GM19372 (cell line): ENCODE measurements at regions not wholly inside any gene's neighbourhood (a gene's known extent, or its start where the extent isn't known, plus 50 kb on each side); places are given as distances from the start of the nearest gene placed in this dataset.
"Not testable (repeated sequence)": the region's sequence is repeated elsewhere in the genome, so short reads cannot be mapped to it uniquely, and the experiment has no call there.

Experiments used
- ATAC-seq: cut with Tn5 transposase; IDR thresholded peaks from one replicate; pipeline ENCODE4 v1.9.1; 2021; ENCODE audit warnings: mild to moderate bottlenecking, low read depth, moderate library complexity; ENCODE audit not compliant: unreplicated experiment

GRCh38 chr2:72032481-72033041 is 115.1 kb downstream of the CYP26B1 start:
- no peak for ATAC-seq

GRCh38 chr2:72031346-72032110 is 116.1 kb downstream of the CYP26B1 start:
- ATAC-seq, result no peak

GRCh38 chr2:72028996-72029395 is 118.7 kb downstream of the CYP26B1 start:
- no peak for ATAC-seq

GRCh38 chr2:72028351-72028995 is 119.2 kb downstream of the CYP26B1 start:
- ATAC-seq, result no peak

GRCh38 chr2:72027426-72028161 is 120.1 kb downstream of the CYP26B1 start:
- no peak for ATAC-seq

GRCh38 chr2:72026819-72027425 is 120.7 kb downstream of the CYP26B1 start:
- ATAC-seq, result no peak

GRCh38 chr2:72024451-72025175 is 123.0 kb downstream of the CYP26B1 start:
- ATAC-seq, result no peak

GRCh38 chr2:72023678-72024390 is 123.8 kb downstream of the CYP26B1 start:
- ATAC-seq, result no peak

- not testable (repeated sequence) for ATAC-seq
Measured at GRCh38 chr2:72021371-72021770, 126.3 kb downstream of the CYP26B1 start.

GRCh38 chr2:72015266-72015665 is 132.4 kb downstream of the CYP26B1 start:
- no peak for ATAC-seq

GRCh38 chr2:72014831-72015230 is 132.8 kb downstream of the CYP26B1 start:
- ATAC-seq, result no peak

- no peak for ATAC-seq
Measured at GRCh38 chr2:72013726-72014125, 133.9 kb downstream of the CYP26B1 start.

GRCh38 chr2:72012886-72013574 is 134.6 kb downstream of the CYP26B1 start:
- ATAC-seq, result no peak

- ATAC-seq, result no peak
Measured at GRCh38 chr2:72011791-72012190, 135.9 kb downstream of the CYP26B1 start.

GRCh38 chr2:72011370-72011689 is 136.3 kb downstream of the CYP26B1 start:
- ATAC-seq, result no peak

- no peak for ATAC-seq
Measured at GRCh38 chr2:72010647-72011369, 136.9 kb downstream of the CYP26B1 start.

GRCh38 chr2:72008608-72009007 is 139.1 kb downstream of the CYP26B1 start:
- no peak for ATAC-seq

- ATAC-seq, result no peak
Measured at GRCh38 chr2:72007402-72007801, 140.3 kb downstream of the CYP26B1 start.
